Peyer's patch (tissue), 4 donors: ENCODE measurements at regions not wholly inside any gene's neighbourhood (a gene's known extent, or its start where the extent isn't known, plus 50 kb on each side); places are given as distances from the start of the nearest gene placed in this dataset.

Source experiments
- POLR2A ChIP-seq, 2 donors: fragments of 450-650 bp; IDR thresholded peaks; one replicate each; pipeline ENCODE4 v1.5.1; 2017; ENCODE audit warnings: antibody characterized with exemption in 2 of 2, mild to moderate bottlenecking in 2 of 2, moderate library complexity in 2 of 2
- TF ChIP-seq, protein P1 (sequence below), 6 experiments: fragments of 450-650 bp in 4 of 6; fragments of 200-600 bp in 2 of 6; sonication (generic) in 1 of 6; IDR thresholded peaks; one replicate each; pipeline ENCODE4 v1.5.1; 2017 to 2019; ENCODE audit warnings: antibody characterized with exemption in 6 of 6, mild to moderate bottlenecking in 3 of 6, moderate library complexity in 1 of 6

DNA sequence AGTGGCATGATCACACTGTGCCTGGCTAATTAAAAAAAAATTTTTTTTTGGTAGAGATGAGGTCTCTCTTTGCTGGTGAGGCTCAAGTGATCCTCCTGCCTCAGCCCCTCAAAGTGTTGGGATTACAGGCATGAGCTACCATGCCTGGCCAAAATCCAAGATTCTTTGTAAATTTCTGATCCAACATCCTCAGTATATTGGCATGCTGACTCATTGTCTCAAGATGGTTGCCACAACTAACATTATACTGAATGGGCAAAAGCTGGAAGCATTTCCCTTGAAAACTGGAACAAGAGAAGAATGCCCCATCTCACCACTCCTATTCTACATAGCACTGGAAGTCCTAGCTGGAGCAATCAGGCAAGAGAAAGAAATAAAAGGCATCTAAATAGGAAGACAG lies 100.0 kb downstream of the KLF5 start:
- TF ChIP-seq, protein P1, sequence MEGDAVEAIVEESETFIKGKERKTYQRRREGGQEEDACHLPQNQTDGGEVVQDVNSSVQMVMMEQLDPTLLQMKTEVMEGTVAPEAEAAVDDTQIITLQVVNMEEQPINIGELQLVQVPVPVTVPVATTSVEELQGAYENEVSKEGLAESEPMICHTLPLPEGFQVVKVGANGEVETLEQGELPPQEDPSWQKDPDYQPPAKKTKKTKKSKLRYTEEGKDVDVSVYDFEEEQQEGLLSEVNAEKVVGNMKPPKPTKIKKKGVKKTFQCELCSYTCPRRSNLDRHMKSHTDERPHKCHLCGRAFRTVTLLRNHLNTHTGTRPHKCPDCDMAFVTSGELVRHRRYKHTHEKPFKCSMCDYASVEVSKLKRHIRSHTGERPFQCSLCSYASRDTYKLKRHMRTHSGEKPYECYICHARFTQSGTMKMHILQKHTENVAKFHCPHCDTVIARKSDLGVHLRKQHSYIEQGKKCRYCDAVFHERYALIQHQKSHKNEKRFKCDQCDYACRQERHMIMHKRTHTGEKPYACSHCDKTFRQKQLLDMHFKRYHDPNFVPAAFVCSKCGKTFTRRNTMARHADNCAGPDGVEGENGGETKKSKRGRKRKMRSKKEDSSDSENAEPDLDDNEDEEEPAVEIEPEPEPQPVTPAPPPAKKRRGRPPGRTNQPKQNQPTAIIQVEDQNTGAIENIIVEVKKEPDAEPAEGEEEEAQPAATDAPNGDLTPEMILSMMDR (IDR thresholded peaks at IDR 0.05) = no peak
- no peak for TF ChIP-seq POLR2A (IDR thresholded peaks at IDR 0.05)
